HG03175 (cell line): ENCODE measurements at regions not wholly inside any gene's neighbourhood (a gene's known extent, or its start where the extent isn't known, plus 50 kb on each side); places are given as distances from the start of the nearest gene placed in this dataset.
"Not testable (repeated sequence)": the region's sequence is repeated elsewhere in the genome, so short reads cannot be mapped to it uniquely, and the experiment has no call there.

Experiments
- ATAC-seq: cut with Tn5 transposase; IDR thresholded peaks from one replicate; pipeline ENCODE4 v1.9.1; 2021; ENCODE audit warnings: mild to moderate bottlenecking, moderate library complexity; ENCODE audit not compliant: unreplicated experiment

- no peak for ATAC-seq
Measured at GRCh38 chr9:82431121-82431520, 442.5 kb downstream of the SPATA31D1 start.

GRCh38 chr9:82433290-82433931, 444.8 kb downstream of the SPATA31D1 start:
- not testable (repeated sequence) for ATAC-seq

GRCh38 chr9:82436475-82436874, 447.9 kb downstream of the SPATA31D1 start:
- no peak for ATAC-seq

- not testable (repeated sequence) for ATAC-seq
Measured at GRCh38 chr9:82437183-82437582, 448.6 kb downstream of the SPATA31D1 start.

- ATAC-seq = no peak
Measured at GRCh38 chr9:82438581-82438980, 450.0 kb downstream of the SPATA31D1 start.

- no peak for ATAC-seq
Measured at GRCh38 chr9:82443312-82443711, 454.7 kb downstream of the SPATA31D1 start.

- no peak for ATAC-seq
Measured at GRCh38 chr9:82445556-82445955, 457.0 kb downstream of the SPATA31D1 start.

GRCh38 chr9:82447343-82447742, 458.8 kb downstream of the SPATA31D1 start:
- no peak for ATAC-seq

GRCh38 chr9:82449986-82450385, 461.4 kb downstream of the SPATA31D1 start:
- ATAC-seq = no peak

- no peak for ATAC-seq
Measured at GRCh38 chr9:82454509-82455190, 466.1 kb downstream of the SPATA31D1 start.

- ATAC-seq = no peak
Measured at GRCh38 chr9:82456642-82457041, 468.1 kb downstream of the SPATA31D1 start.

- ATAC-seq = no peak
Measured at GRCh38 chr9:82457298-82457697, 468.7 kb downstream of the SPATA31D1 start.

GRCh38 chr9:82457891-82458290, 469.3 kb downstream of the SPATA31D1 start:
- no peak for ATAC-seq

GRCh38 chr9:82458296-82458695, 469.7 kb downstream of the SPATA31D1 start:
- ATAC-seq = no peak

GRCh38 chr9:82466616-82467260, 478.2 kb downstream of the SPATA31D1 start:
- ATAC-seq = no peak

- no peak for ATAC-seq
Measured at GRCh38 chr9:82467436-82467835, 478.9 kb downstream of the SPATA31D1 start.

- ATAC-seq = no peak
Measured at GRCh38 chr9:82474235-82474634, 485.7 kb downstream of the SPATA31D1 start.

- no peak for ATAC-seq
Measured at GRCh38 chr9:82475584-82476301, 487.2 kb downstream of the SPATA31D1 start.

GRCh38 chr9:82480921-82481320, 492.3 kb downstream of the SPATA31D1 start:
- no peak for ATAC-seq

- no peak for ATAC-seq
Measured at GRCh38 chr9:82487935-82488312, 499.4 kb downstream of the SPATA31D1 start.
